CD14-positive monocyte (primary cell): ENCODE measurements at regions not wholly inside any gene's neighbourhood (a gene's known extent, or its start where the extent isn't known, plus 50 kb on each side); places are given as distances from the start of the nearest gene placed in this dataset.

ENCODE experiments used
- DNase-seq, 3 donors: peaks; one replicate each; pipeline ENCODE4 v3.0.0-alpha.2; 2011 to 2022
- H2AFZ ChIP-seq: 2 replicates; pipeline ENCODE4 v1.6.0; 2012; ENCODE audit warnings: mild to moderate bottlenecking, low read depth, low read length, inconsistent platforms; ENCODE audit not compliant: insufficient read depth, poor library complexity, severe bottlenecking
- H3K27ac ChIP-seq, 2 donors: 1 replicate in 1 of 2; 2 replicates in 1 of 2; pipeline ENCODE4 v1.5.1; 2012 to 2013; ENCODE audit warnings: low read length in 2 of 2, control low read depth in 1 of 2, inconsistent platforms in 1 of 2, low read depth in 1 of 2, mild to moderate bottlenecking in 1 of 2
- H3K27me3 ChIP-seq, 2 donors: one replicate each; pipeline versions ENCODE4 v1.6.0 to v1.6.1; 2011 to 2013; ENCODE audit warnings: low read length in 2 of 2; ENCODE audit not compliant: control insufficient read depth in 2 of 2, insufficient read depth in 2 of 2
- H3K36me3 ChIP-seq, 2 donors: replicated peaks in 1 of 2; 1 replicate in 1 of 2; 2 replicates in 1 of 2; pipeline versions ENCODE4 v1.5.1 to v1.6.1; 2012 to 2013; ENCODE audit warnings: low read length in 2 of 2, control low read depth in 1 of 2, inconsistent platforms in 1 of 2, mild to moderate bottlenecking in 1 of 2; ENCODE audit not compliant: insufficient read depth in 2 of 2, control insufficient read depth in 1 of 2
- H3K4me1 ChIP-seq, 2 donors: 1 replicate in 1 of 2; 2 replicates in 1 of 2; pipeline versions ENCODE4 v1.5.1 to v1.6.1; 2012 to 2013; ENCODE audit warnings: low read length in 2 of 2, control low read depth in 1 of 2, inconsistent platforms in 1 of 2, mild to moderate bottlenecking in 1 of 2, moderate library complexity in 1 of 2; ENCODE audit not compliant: insufficient read depth in 2 of 2, control insufficient read depth in 1 of 2
- H3K4me2 ChIP-seq: replicated peaks from 2 replicates; pipeline ENCODE3; 2012; ENCODE audit warnings: low read length, moderate library complexity, mild to moderate bottlenecking; ENCODE audit not compliant: poor library complexity, severe bottlenecking; ENCODE audit errors: extremely low read depth
- H3K4me3 ChIP-seq, 3 experiments: fragments of 200-600 bp in 1 of 3; sonication (generic) in 1 of 3; replicated peaks in 1 of 3; 1 replicate in 2 of 3; 2 replicates in 1 of 3; pipeline ENCODE4 v1.5.1; 2011 to 2013; ENCODE audit warnings: low read length in 3 of 3, mild to moderate bottlenecking in 3 of 3, control low read depth in 2 of 3, low read depth in 2 of 3, inconsistent platforms in 1 of 3, moderate library complexity in 1 of 3
- H3K79me2 ChIP-seq: 2 replicates; pipeline ENCODE4 v1.6.0; 2012; ENCODE audit warnings: mild to moderate bottlenecking, control low read depth, inconsistent platforms, low read length, moderate library complexity; ENCODE audit not compliant: insufficient read depth
- H3K9ac ChIP-seq: 2 replicates; pipeline ENCODE4 v1.6.0; 2017; ENCODE audit warnings: low read length, mild to moderate bottlenecking; ENCODE audit not compliant: insufficient read depth, poor library complexity, severe bottlenecking
- H3K9me3 ChIP-seq, 2 donors: replicated peaks in 1 of 2; 1 replicate in 1 of 2; 2 replicates in 1 of 2; pipeline versions ENCODE4 v1.5.1 to v1.6.1; 2012 to 2013; ENCODE audit warnings: low read length in 2 of 2, control low read depth in 1 of 2; ENCODE audit not compliant: control insufficient read depth in 1 of 2, insufficient read depth in 1 of 2
- H4K20me1 ChIP-seq: 2 replicates; pipeline ENCODE4 v1.6.0; 2012; ENCODE audit warnings: mild to moderate bottlenecking, low read length, control low read depth, moderate library complexity; ENCODE audit not compliant: insufficient read depth
- H3K27ac Mint-ChIP-seq, 7 donors: one replicate each; pipeline ENCODE4 v1.8.0; 2020; ENCODE audit warnings: mild to moderate bottlenecking in 7 of 7, mixed read lengths in 7 of 7, moderate library complexity in 6 of 7, inconsistent platforms in 2 of 7
- H3K27me3 Mint-ChIP-seq, 3 donors: one replicate each; pipeline ENCODE4 v1.8.0; 2021 to 2022; ENCODE audit warnings: low read depth in 3 of 3, mild to moderate bottlenecking in 3 of 3, mixed read lengths in 3 of 3, moderate library complexity in 3 of 3, inconsistent platforms in 1 of 3
- H3K36me3 Mint-ChIP-seq, 2 donors: one replicate each; pipeline ENCODE4 v1.8.0; 2020; ENCODE audit warnings: mixed read lengths in 2 of 2, inconsistent platforms in 1 of 2, mild to moderate bottlenecking in 1 of 2
- H3K4me1 Mint-ChIP-seq: one replicate; pipeline ENCODE4 v1.8.0; 2020; ENCODE audit warnings: mild to moderate bottlenecking, mixed read lengths
- H3K4me3 Mint-ChIP-seq, 2 donors: one replicate each; pipeline ENCODE4 v1.8.0; 2020; ENCODE audit warnings: mild to moderate bottlenecking in 2 of 2, mixed read lengths in 2 of 2, moderate library complexity in 1 of 2
- H3K9me3 Mint-ChIP-seq, 7 donors: one replicate each; pipeline ENCODE4 v1.8.0; 2020 to 2022; ENCODE audit warnings: mixed read lengths in 7 of 7, mild to moderate bottlenecking in 6 of 7, moderate library complexity in 6 of 7, inconsistent platforms in 2 of 7
- WGBS: methylation state at CpG from one replicate; pipeline ENCODE4 v1.1.5; 2013; ENCODE audit warnings: missing lambda C conversion rate; ENCODE audit not compliant: insufficient coverage; 5-methylcytosine and 5-hydroxymethylcytosine counted together
- intact Hi-C, 2 donors: fragments of 100-400 bp; cut with micrococcal nuclease; formaldehyde crosslinking; loops; one replicate each; pipeline versions ENCODE4 v1.15.0 to v1.15.1; 2023
- TF ChIP-seq, protein P1 (sequence below): fragments of 200-600 bp; IDR thresholded peaks from one replicate; pipeline ENCODE4 v1.8.0; 2022; ENCODE audit warnings: antibody characterized with exemption, mild to moderate bottlenecking

DNA sequence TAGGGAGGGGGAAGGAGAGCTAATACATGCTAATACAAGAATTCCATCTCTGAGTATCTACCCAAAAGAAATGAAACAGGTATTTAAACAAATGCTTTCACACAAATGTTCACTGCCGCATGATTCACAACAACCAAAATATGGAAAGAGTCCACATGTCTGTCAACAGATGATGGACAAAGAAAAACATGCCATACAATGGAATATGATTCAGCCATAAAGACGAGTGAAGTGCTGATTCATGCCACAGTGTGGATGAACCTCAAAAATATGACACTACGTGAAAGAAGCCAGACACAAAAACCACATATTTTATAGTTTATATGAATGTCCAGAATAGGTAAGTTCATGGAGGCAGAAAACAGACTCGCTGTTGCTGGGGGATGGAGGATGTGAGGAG, 321.4 kb downstream of the FOXL1 start:
- Mint-ChIP-seq H3K4me3 (no peak overlapping the region), H3K27ac (no peak overlapping the region), H3K27me3 (peaks cover 5 to 12% (median 6%) of the 10 kb centered on the region in 3 donors), H3K9me3 (peaks cover 0 to 2% (median 0%) of the 10 kb centered on the region in 7 donors), H3K36me3 (no peaks in the 10 kb centered on the region), H3K4me1 (no peaks in the 10 kb centered on the region)
- Histone ChIP-seq H3K36me3 (no peaks in the 10 kb centered on the region), H3K27ac (no peak overlapping the region), H3K27me3 (no peaks in the 10 kb centered on the region), H3K79me2 (no peaks in the 10 kb centered on the region), H2AFZ (no peak overlapping the region), H3K9me3 (no peaks in the 10 kb centered on the region), H4K20me1 (no peaks in the 10 kb centered on the region), H3K9ac (no peak overlapping the region), H3K4me2 (no peak overlapping the region), H3K4me1 (no peaks in the 10 kb centered on the region), H3K4me3 (no peak overlapping the region)
- no peak for DNase-seq
- TF ChIP-seq, protein P1, sequence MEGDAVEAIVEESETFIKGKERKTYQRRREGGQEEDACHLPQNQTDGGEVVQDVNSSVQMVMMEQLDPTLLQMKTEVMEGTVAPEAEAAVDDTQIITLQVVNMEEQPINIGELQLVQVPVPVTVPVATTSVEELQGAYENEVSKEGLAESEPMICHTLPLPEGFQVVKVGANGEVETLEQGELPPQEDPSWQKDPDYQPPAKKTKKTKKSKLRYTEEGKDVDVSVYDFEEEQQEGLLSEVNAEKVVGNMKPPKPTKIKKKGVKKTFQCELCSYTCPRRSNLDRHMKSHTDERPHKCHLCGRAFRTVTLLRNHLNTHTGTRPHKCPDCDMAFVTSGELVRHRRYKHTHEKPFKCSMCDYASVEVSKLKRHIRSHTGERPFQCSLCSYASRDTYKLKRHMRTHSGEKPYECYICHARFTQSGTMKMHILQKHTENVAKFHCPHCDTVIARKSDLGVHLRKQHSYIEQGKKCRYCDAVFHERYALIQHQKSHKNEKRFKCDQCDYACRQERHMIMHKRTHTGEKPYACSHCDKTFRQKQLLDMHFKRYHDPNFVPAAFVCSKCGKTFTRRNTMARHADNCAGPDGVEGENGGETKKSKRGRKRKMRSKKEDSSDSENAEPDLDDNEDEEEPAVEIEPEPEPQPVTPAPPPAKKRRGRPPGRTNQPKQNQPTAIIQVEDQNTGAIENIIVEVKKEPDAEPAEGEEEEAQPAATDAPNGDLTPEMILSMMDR = no peak
- intact Hi-C loops = no loop called here
- no CpG with 5 or more reads among the region's 4 CpGs for WGBS

DNA sequence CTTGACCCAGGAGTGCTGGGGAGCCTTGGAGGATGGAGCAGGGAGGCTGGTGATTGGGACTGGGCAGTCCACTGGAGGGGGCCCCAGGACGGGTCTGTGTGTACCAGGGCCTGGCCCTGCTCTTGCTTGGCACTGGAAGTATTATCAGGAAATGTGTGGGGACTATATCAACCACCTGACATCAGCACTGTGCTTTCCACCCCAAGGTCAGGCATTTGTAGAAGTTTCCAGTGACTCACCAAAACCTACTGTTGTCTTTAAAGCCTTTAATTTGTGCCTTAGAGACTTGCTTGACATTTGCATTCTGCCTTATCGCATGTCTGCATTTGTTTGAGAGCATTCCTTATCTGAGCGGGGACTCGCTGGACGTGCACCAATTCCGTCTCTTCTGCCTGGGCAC, 323.1 kb downstream of the FOXL1 start:
- Histone ChIP-seq H3K4me1 (no peaks in the 10 kb centered on the region), H4K20me1 (no peaks in the 10 kb centered on the region), H3K9me3 (no peaks in the 10 kb centered on the region), H3K27ac (no peak overlapping the region), H3K4me2 (no peak overlapping the region), H3K79me2 (no peaks in the 10 kb centered on the region), H3K9ac (no peak overlapping the region), H2AFZ (no peak overlapping the region), H3K27me3 (no peaks in the 10 kb centered on the region), H3K4me3 (no peak overlapping the region), H3K36me3 (no peaks in the 10 kb centered on the region)
- DNase-seq = no peak
- no peak overlapping the region for H3K27ac Mint-ChIP-seq
- TF ChIP-seq, protein P1 = no peak
- H3K4me1 Mint-ChIP-seq = no peaks in the 10 kb centered on the region
- intact Hi-C loops = no loop called here
- 100% methylated on average over 5 of the region's 6 CpGs for WGBS
- H3K36me3 Mint-ChIP-seq = no peaks in the 10 kb centered on the region
- no peak overlapping the region for H3K4me3 Mint-ChIP-seq
- H3K27me3 Mint-ChIP-seq = peaks cover 5 to 8% (median 7%) of the 10 kb centered on the region in 3 donors
- peaks cover 0 to 2% (median 0%) of the 10 kb centered on the region in 7 donors for H3K9me3 Mint-ChIP-seq
